Neural progenitor cell (in vitro differentiated cells): ENCODE measurements at regions not wholly inside any gene's neighbourhood (a gene's known extent, or its start where the extent isn't known, plus 50 kb on each side); places are given as distances from the start of the nearest gene placed in this dataset.
A peak's percentile ranks its signal among the peaks of the same experiment; 100 is the strongest.

Experiments
- DNase-seq: peaks from one replicate; pipeline ENCODE4 v3.0.0-alpha.2; 2016; ENCODE audit warnings: low spot score
- H2AFZ ChIP-seq: fragments of 200-600 bp; sonication (generic); replicated peaks from 2 replicates; pipeline ENCODE4 v1.6.1; 2016; ENCODE audit warnings: antibody characterized with exemption
- H3F3A ChIP-seq: fragments of 200-600 bp; sonication (generic); 2 replicates; pipeline ENCODE4 v1.6.1; 2016; ENCODE audit warnings: antibody characterized with exemption, low read depth
- H3K27ac ChIP-seq: fragments of 200-600 bp; sonication (generic); 2 replicates; pipeline ENCODE4 v1.5.1; 2016; ENCODE audit warnings: mild to moderate bottlenecking
- H3K27me3 ChIP-seq: fragments of 200-600 bp; sonication (generic); 2 replicates; pipeline ENCODE4 v1.6.1; 2016; ENCODE audit warnings: mild to moderate bottlenecking, moderate library complexity
- H3K36me3 ChIP-seq: fragments of 200-600 bp; sonication (generic); 2 replicates; pipeline ENCODE4 v1.5.1; 2016
- H3K4me1 ChIP-seq: fragments of 200-600 bp; sonication (generic); 2 replicates; pipeline ENCODE4 v1.6.1; 2016; ENCODE audit warnings: mixed run types
- H3K4me2 ChIP-seq: fragments of 200-600 bp; sonication (generic); 2 replicates; pipeline ENCODE4 v1.6.1; 2016
- H3K4me3 ChIP-seq: fragments of 200-600 bp; sonication (generic); 2 replicates; pipeline ENCODE4 v1.5.1; 2016
- H3K79me2 ChIP-seq: fragments of 200-600 bp; sonication (generic); 2 replicates; pipeline ENCODE4 v1.6.1; 2016; ENCODE audit warnings: low read depth
- H3K9ac ChIP-seq: fragments of 200-600 bp; sonication (generic); 2 replicates; pipeline ENCODE4 v1.6.1; 2016
- H3K9me3 ChIP-seq: fragments of 200-600 bp; sonication (generic); 2 replicates; pipeline ENCODE4 v1.5.1; 2016; ENCODE audit warnings: low read depth
- H4K20me1 ChIP-seq: fragments of 200-600 bp; sonication (generic); 2 replicates; pipeline ENCODE4 v1.6.1; 2016; ENCODE audit warnings: low read depth
- H3K27ac Mint-ChIP-seq: 3 replicates; pipeline ENCODE4 v1.8.0; 2021; ENCODE audit warnings: mixed read lengths
- H3K27me3 Mint-ChIP-seq: 2 replicates; pipeline ENCODE4 v1.8.0; 2022; ENCODE audit warnings: low read depth, mild to moderate bottlenecking, inconsistent platforms, moderate library complexity, mixed read lengths; ENCODE audit not compliant: insufficient read depth
- H3K36me3 Mint-ChIP-seq: 3 replicates; pipeline ENCODE4 v1.8.0; 2021; ENCODE audit warnings: mixed read lengths
- H3K4me1 Mint-ChIP-seq: 3 replicates; pipeline ENCODE4 v1.8.0; 2021; ENCODE audit warnings: mixed read lengths
- H3K4me3 Mint-ChIP-seq: 3 replicates; pipeline ENCODE4 v1.8.0; 2021; ENCODE audit warnings: mild to moderate bottlenecking, moderate library complexity, mixed read lengths
- H3K9me3 Mint-ChIP-seq: 3 replicates; pipeline ENCODE4 v1.8.0; 2020; ENCODE audit warnings: mixed read lengths
- CTCF ChIP-seq: fragments of 200-600 bp; sonication (generic); IDR thresholded peaks from 2 replicates; pipeline ENCODE4 v1.5.1; 2017; ENCODE audit warnings: antibody characterized with exemption, mild to moderate bottlenecking
- EZH2 ChIP-seq: fragments of 200-600 bp; sonication (generic); IDR thresholded peaks from 2 replicates; pipeline ENCODE4 v1.6.1; 2017; ENCODE audit warnings: antibody characterized with exemption, mild to moderate bottlenecking, moderate library complexity
- EZH2phosphoT487 ChIP-seq: fragments of 200-600 bp; sonication (generic); IDR thresholded peaks from 2 replicates; pipeline ENCODE4 v1.6.1; 2017; ENCODE audit warnings: antibody characterized with exemption

DNA sequence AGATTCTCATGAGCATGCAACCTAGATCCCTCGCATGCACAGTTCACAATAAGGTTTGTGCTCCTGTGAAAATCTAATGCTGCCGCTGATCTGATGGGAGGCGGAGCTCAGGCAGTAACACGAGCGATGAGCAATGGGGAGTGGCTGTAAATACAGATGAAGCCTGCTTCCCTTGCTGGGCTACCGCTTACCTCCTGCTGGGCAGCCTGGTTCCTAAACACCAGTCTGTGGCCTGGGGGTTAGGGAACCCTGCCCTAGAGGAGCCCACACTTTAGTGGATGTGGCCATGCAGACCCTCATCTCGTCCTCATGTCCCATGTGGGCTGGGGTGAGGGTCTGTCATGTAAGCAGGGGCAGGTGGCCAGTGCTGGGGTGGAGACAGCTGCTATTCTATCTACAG, 417.6 kb downstream of the GLRX3 start:
- no peaks in the 10 kb centered on the region for H3K36me3 ChIP-seq
- no peaks in the 10 kb centered on the region for H3K9me3 Mint-ChIP-seq
- H3K4me1 Mint-ChIP-seq: peaks cover 7% of the 10 kb centered on the region
- H3K4me3 Mint-ChIP-seq: no peak overlapping the region
- no peaks in the 10 kb centered on the region for H3F3A ChIP-seq
- no peak overlapping the region for H3K4me2 ChIP-seq
- H3K27me3 ChIP-seq: no peaks in the 10 kb centered on the region
- H3K27ac ChIP-seq: no peak overlapping the region
- TF ChIP-seq CTCF (no peak), EZH2 (no peak), EZH2phosphoT487 (no peak)
- H3K4me3 ChIP-seq: no peak overlapping the region
- H2AFZ ChIP-seq: no peak overlapping the region
- no peak for DNase-seq
- H4K20me1 ChIP-seq: no peaks in the 10 kb centered on the region
- no peaks in the 10 kb centered on the region for H3K79me2 ChIP-seq
- no peak overlapping the region for H3K9ac ChIP-seq
- no peaks in the 10 kb centered on the region for H3K9me3 ChIP-seq
- H3K4me1 ChIP-seq: no peaks in the 10 kb centered on the region
- no peaks in the 10 kb centered on the region for H3K36me3 Mint-ChIP-seq
- peaks cover 6% of the 10 kb centered on the region for H3K27me3 Mint-ChIP-seq
- no peak overlapping the region for H3K27ac Mint-ChIP-seq

GRCh38 chr10:130554701-130555410, 418.7 kb downstream of the GLRX3 start:
- no peaks in the 10 kb centered on the region for H3K27me3 ChIP-seq
- H3K79me2 ChIP-seq: no peaks in the 10 kb centered on the region
- no peak overlapping the region for H3K27ac ChIP-seq
- H3F3A ChIP-seq: no peaks in the 10 kb centered on the region
- Mint-ChIP-seq H3K27ac (peak overlapping the region; percentile 61), H3K27me3 (peaks cover 6% of the 10 kb centered on the region), H3K4me3 (no peak overlapping the region), H3K4me1 (peaks cover 7% of the 10 kb centered on the region), H3K36me3 (no peaks in the 10 kb centered on the region), H3K9me3 (no peaks in the 10 kb centered on the region)
- H3K9ac ChIP-seq: no peak overlapping the region
- H3K36me3 ChIP-seq: no peaks in the 10 kb centered on the region
- no peak overlapping the region for H3K4me3 ChIP-seq
- H3K9me3 ChIP-seq: no peaks in the 10 kb centered on the region
- no peaks in the 10 kb centered on the region for H4K20me1 ChIP-seq
- H3K4me2 ChIP-seq: no peak overlapping the region
- no peak for TF ChIP-seq EZH2
- no peak for TF ChIP-seq CTCF
- TF ChIP-seq EZH2phosphoT487: no peak
- H2AFZ ChIP-seq: no peak overlapping the region
- H3K4me1 ChIP-seq: no peaks in the 10 kb centered on the region
- no peak for DNase-seq

DNA sequence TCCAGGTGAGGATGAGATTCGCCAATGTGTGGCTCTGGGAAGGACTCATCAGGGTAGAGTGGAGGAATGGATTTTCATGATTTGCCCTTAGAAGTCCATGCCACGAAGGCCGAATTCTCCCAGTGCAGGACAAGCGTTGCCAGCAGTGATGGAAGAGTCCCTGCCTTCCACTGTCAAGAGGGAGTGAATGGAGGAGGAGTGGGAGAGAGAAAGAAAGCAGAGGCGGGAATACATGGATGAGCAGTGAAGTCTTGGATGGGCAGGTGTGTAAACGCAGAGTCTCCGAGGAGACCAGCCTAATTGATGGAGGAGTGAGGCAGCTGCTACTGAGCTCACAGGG, 419.2 kb downstream of the GLRX3 start:
- Histone ChIP-seq H3K9ac (no peak overlapping the region), H3K9me3 (no peaks in the 10 kb centered on the region), H3K79me2 (no peaks in the 10 kb centered on the region), H3K4me3 (no peak overlapping the region), H2AFZ (no peak overlapping the region), H3K27ac (no peak overlapping the region), H3K4me1 (no peaks in the 10 kb centered on the region), H4K20me1 (no peaks in the 10 kb centered on the region), H3K4me2 (no peak overlapping the region), H3K36me3 (no peaks in the 10 kb centered on the region), H3K27me3 (no peaks in the 10 kb centered on the region), H3F3A (no peaks in the 10 kb centered on the region)
- TF ChIP-seq EZH2 (no peak), EZH2phosphoT487 (no peak), CTCF (no peak)
- no peak for DNase-seq
- H3K27me3 Mint-ChIP-seq: peaks cover 6% of the 10 kb centered on the region
- no peaks in the 10 kb centered on the region for H3K36me3 Mint-ChIP-seq
- no peak overlapping the region for H3K27ac Mint-ChIP-seq
- H3K4me3 Mint-ChIP-seq: no peak overlapping the region
- peaks cover 7% of the 10 kb centered on the region for H3K4me1 Mint-ChIP-seq
- H3K9me3 Mint-ChIP-seq: no peaks in the 10 kb centered on the region
